ENCODE measurements at regions not wholly inside any gene's neighbourhood (a gene's known extent, or its start where the extent isn't known, plus 50 kb on each side); places are given as distances from the start of the nearest gene placed in this dataset.
A peak's percentile ranks its signal among the peaks of the same experiment; 100 is the strongest.

DNA sequence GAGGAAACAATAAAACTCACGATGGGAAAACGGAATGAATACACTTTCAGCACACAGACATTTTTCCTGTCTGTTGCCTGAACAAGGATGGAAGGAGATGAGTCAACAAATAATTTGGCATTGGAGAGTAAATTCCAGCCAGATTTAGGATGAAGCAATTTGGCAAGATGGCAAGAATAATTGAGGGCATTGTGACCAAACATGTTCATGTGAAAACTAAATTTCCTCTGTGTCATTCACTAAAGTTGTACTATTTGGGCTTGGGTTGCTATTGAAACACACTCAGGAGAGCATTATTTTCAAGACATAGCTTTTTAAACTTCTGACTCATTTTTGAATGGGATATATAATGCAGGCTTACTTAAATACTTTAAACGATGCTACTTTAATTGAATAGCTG lies 1614.4 kb downstream of the PCDH19 start:
- no peaks in the 10 kb centered on the region for H3K36me3 Mint-ChIP-seq (ENCODE audit: low read depth)
- TF ChIP-seq, protein P1, sequence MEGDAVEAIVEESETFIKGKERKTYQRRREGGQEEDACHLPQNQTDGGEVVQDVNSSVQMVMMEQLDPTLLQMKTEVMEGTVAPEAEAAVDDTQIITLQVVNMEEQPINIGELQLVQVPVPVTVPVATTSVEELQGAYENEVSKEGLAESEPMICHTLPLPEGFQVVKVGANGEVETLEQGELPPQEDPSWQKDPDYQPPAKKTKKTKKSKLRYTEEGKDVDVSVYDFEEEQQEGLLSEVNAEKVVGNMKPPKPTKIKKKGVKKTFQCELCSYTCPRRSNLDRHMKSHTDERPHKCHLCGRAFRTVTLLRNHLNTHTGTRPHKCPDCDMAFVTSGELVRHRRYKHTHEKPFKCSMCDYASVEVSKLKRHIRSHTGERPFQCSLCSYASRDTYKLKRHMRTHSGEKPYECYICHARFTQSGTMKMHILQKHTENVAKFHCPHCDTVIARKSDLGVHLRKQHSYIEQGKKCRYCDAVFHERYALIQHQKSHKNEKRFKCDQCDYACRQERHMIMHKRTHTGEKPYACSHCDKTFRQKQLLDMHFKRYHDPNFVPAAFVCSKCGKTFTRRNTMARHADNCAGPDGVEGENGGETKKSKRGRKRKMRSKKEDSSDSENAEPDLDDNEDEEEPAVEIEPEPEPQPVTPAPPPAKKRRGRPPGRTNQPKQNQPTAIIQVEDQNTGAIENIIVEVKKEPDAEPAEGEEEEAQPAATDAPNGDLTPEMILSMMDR (IDR thresholded peaks at IDR 0.05): no peak
- H3K27ac Mint-ChIP-seq: peak overlapping the region; percentile 70; the same call in 1 of the 2 replicates
- H3K4me3 Mint-ChIP-seq: peak overlapping the region; percentile 50; the same call in 1 of the 2 replicates
- H3K4me1 Mint-ChIP-seq (ENCODE audit: low read depth): peaks cover 7% of the 10 kb centered on the region; the same call in 1 of the 2 replicates
- no peaks in the 10 kb centered on the region for H3K27me3 Mint-ChIP-seq (ENCODE audit: insufficient read depth)
- peak; percentile 4 for DNase-seq
- H3K9me3 Mint-ChIP-seq: no peaks in the 10 kb centered on the region

DNA sequence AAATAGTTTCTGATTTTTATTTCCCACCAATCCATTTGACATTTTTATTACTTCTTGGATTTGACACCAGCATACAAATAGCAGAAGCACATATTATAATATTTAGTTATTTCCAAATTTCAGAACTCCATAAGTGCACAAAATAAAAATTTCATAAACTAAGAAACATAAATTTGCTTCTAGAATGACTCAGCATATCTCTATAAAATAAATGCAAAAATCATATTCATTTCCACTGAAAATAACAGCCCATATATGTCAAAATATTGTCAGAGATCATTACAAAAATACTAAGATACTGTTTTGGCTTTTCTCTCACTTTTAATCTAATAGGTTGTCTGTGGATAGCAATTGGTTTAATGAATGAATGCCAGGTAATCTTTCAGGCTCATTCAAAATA lies 1654.2 kb downstream of the PCDH19 start:
- Mint-ChIP-seq H3K27ac (no peak overlapping the region), H3K36me3 (ENCODE audit: low read depth) (peaks cover 5% of the 10 kb centered on the region; the same call in 1 of the 2 replicates), H3K9me3 (peaks cover 8% of the 10 kb centered on the region), H3K4me3 (no peak overlapping the region), H3K27me3 (ENCODE audit: insufficient read depth) (no peaks in the 10 kb centered on the region), H3K4me1 (ENCODE audit: low read depth) (peaks cover 4% of the 10 kb centered on the region; the same call in 1 of the 2 replicates)
- DNase-seq: no peak
- TF ChIP-seq, protein P1 (IDR thresholded peaks at IDR 0.05): no peak

DNA sequence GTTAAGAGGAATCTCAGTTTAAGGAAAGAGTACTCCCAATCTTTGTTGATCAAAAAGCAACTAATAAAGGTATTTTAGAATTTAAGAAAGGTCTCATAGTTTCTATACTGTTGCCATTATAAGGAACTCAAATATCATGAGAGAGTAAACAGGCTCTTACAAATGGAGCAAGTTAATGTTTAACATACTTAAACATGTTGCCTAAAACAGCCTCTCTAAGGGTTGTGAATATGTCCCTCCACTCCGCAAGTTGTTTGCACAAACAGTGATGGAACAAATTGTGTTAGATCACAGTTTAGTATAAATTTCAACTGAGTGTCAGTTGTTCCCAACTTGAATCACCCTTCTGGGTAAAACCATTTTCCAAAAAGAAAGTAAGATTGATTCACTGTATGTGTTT lies 1678.3 kb downstream of the PCDH19 start:
- Mint-ChIP-seq H3K4me1 (ENCODE audit: low read depth) (no peaks in the 10 kb centered on the region), H3K27me3 (ENCODE audit: insufficient read depth) (no peaks in the 10 kb centered on the region), H3K4me3 (no peak overlapping the region; the same call in 1 of the 2 replicates), H3K27ac (no peak overlapping the region), H3K36me3 (ENCODE audit: low read depth) (no peaks in the 10 kb centered on the region), H3K9me3 (no peaks in the 10 kb centered on the region; the same call in 1 of the 2 replicates)
- no peak for DNase-seq
- TF ChIP-seq, protein P1 (IDR thresholded peaks at IDR 0.05): no peak

DNA sequence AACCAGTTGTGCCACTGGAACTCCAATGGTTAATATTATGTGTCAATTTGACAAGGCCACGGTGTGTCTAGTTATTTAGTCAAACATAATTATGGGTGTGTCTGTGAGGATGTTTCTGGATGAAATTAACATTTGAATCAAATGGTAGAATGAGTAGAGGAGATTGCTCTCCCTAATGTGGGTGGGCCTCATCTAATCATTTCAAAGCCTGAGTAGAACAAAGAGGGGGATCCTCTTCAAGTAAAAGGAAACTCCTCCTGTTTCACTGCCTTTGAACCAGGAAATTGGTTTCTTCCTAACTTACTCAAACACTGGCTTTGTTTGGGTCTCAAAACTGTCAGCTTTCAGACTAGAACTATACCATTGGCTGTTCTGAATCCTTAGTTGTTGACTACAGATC lies 1692.1 kb downstream of the PCDH19 start:
- no peaks in the 10 kb centered on the region for H3K4me1 Mint-ChIP-seq (ENCODE audit: low read depth)
- no peak for DNase-seq
- TF ChIP-seq, protein P1 (IDR thresholded peaks at IDR 0.05): no peak
- H3K27ac Mint-ChIP-seq: no peak overlapping the region
- peaks cover 6% of the 10 kb centered on the region; the same call in 1 of the 2 replicates for H3K9me3 Mint-ChIP-seq
- no peak overlapping the region for H3K4me3 Mint-ChIP-seq
- no peaks in the 10 kb centered on the region for H3K36me3 Mint-ChIP-seq (ENCODE audit: low read depth)
- H3K27me3 Mint-ChIP-seq (ENCODE audit: insufficient read depth): peaks cover 2% of the 10 kb centered on the region; the same call in 1 of the 2 replicates

All from HFFc6 (cell line).